ENCODE measurements at regions not wholly inside any gene's neighbourhood (a gene's known extent, or its start where the extent isn't known, plus 50 kb on each side); places are given as distances from the start of the nearest gene placed in this dataset.

DNA sequence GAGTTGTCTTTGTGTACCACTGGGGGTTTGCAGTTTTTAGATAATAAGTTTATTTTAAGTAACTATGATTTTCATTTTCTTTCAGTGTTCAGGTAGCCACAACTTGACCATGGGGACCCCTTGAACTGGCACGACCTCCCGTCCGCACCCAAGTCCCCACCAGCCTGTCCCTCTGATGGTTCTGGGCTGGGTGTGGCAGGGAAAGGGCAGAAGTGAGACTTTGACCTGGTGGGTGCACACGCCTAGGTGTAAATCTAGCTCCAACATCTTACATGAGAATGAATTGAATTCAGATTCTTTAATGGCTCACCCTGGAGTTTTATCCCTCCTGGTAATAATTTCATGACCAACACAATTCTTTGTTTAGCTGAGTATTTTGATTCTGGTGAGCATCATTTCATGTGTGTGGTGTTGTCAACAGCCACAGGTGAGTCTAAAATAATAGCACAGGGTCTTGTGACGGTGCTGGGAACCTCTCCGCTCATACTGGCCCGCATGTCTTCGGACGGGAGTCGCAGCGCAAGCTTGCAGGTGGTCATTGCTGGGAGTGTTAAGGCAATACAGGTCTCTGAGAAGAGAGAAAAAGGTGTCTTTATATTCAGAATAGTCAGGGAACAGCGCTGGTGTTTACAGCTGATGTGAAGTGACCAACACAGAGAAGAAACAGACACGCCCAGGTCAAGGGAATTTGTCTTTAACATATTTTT is 50.8 kb upstream of the POFUT2 start:
- H3K23ac ChIP-seq (ENCODE audit: low read depth, low read length) = no peak overlapping the region
- peak overlapping the region; percentile 23 for H2AFZ ChIP-seq (replicated peaks; ENCODE audit: low read length, poor library complexity)
- ATAC-seq (ENCODE audit: low read depth) = no peak
- H4K5ac ChIP-seq (ENCODE audit: low read depth, low read length) = no peak overlapping the region
- H3K4me3 ChIP-seq (ENCODE audit: insufficient read depth, low read depth, low read length) = no peak overlapping the region
- 100% methylated on average over 2 of the region's 13 CpGs; no CpG with 5 or more reads in 1 of the 2 experiments for WGBS, 2 experiments (ENCODE audit: extremely low coverage in 2 of 2, insufficient read length in 1 of 2)
- no peak overlapping the region for H4K8ac ChIP-seq (ENCODE audit: low read depth in 2 of 2, low read length in 2 of 2)
- H2AK9ac ChIP-seq (replicated peaks; ENCODE audit: low read depth, low read length, poor library complexity) = no peak overlapping the region
- in situ Hi-C loops (cut with MboI; ENCODE audit: low sequenced_read_pairs) = no loop called here
- no peaks in the 10 kb centered on the region for H3K79me1 ChIP-seq (ENCODE audit: low read depth in 1 of 2, low read length in 2 of 2)
- H3K9me1 ChIP-seq (ENCODE audit: insufficient read depth, low read length) = no peaks in the 10 kb centered on the region
- H2BK20ac ChIP-seq (ENCODE audit: low read depth, low read length) = no peak overlapping the region
- no peak overlapping the region for H3K18ac ChIP-seq (ENCODE audit: low read depth, low read length)
- ChIA-PET POLR2A (ENCODE audit: unreplicated experiment) (interaction anchor here (0.7 kb wide), 1 partner anchor 103 kb away, joined by 4 read pairs; no protein-coding TSS in a partner anchor), CTCF (no interaction called here)
- H2BK15ac ChIP-seq (ENCODE audit: low read depth, low read length) = no peak overlapping the region
- H2BK120ac ChIP-seq (ENCODE audit: low read depth, low read length) = no peak overlapping the region
- H3K27me3 ChIP-seq (ENCODE audit: control insufficient read depth, insufficient read depth, low read length) = no peaks in the 10 kb centered on the region
- no peak overlapping the region for H2BK5ac ChIP-seq (ENCODE audit: low read depth, low read length, poor library complexity, severe bottlenecking)
- H3K9ac ChIP-seq (ENCODE audit: low read depth, low read length) = no peak overlapping the region
- H3K4ac ChIP-seq (ENCODE audit: low read depth, low read length) = no peak overlapping the region
- no peak overlapping the region for H3K4me2 ChIP-seq (ENCODE audit: low read depth, low read length)
- peaks cover 11% of the 10 kb centered on the region for H3K4me1 ChIP-seq (ENCODE audit: control insufficient read depth, insufficient read depth, low read length)
- H3K9me3 ChIP-seq (ENCODE audit: control insufficient read depth, insufficient read depth, low read length) = no peaks in the 10 kb centered on the region
- no peak overlapping the region for H3K56ac ChIP-seq (ENCODE audit: extremely low read depth, insufficient read depth, low read length)
- H2AK5ac ChIP-seq (ENCODE audit: low read depth, low read length) = peak overlapping the region; percentile 33; the same call in 1 of the 2 replicates
- DNase-seq = no peak
- no peaks in the 10 kb centered on the region for H4K20me1 ChIP-seq (ENCODE audit: insufficient read depth, low read length)
- no peak overlapping the region for H4K91ac ChIP-seq (ENCODE audit: insufficient read depth, low read depth, low read length)
- H3K27ac ChIP-seq (ENCODE audit: insufficient read depth, low read length) = no peak overlapping the region
- dilution Hi-C loops (cut with HindIII; ENCODE audit: low sequenced_read_pairs, unreplicated experiment) = no loop called here
- intact Hi-C loops (cut with micrococcal nuclease) = no loop called here
- TF ChIP-seq MXI1 (IDR thresholded peaks at IDR 0.05; ENCODE audit: borderline replicate concordance, low read depth, low read length) = no peak
- TF ChIP-seq SMC3 (IDR thresholded peaks at IDR 0.05; ENCODE audit: low read depth, low read length) = no peak
- H3K14ac ChIP-seq (replicated peaks; ENCODE audit: low read depth, low read length) = no peak overlapping the region
- no TSS peak for BruUV-seq (replicated peaks)
- no peaks in the 10 kb centered on the region for H3K36me3 ChIP-seq (ENCODE audit: control insufficient read depth, insufficient read depth, low read length)

Measured in IMR-90 (cell line).